Ishikawa (cell line): ENCODE measurements at regions not wholly inside any gene's neighbourhood (a gene's known extent, or its start where the extent isn't known, plus 50 kb on each side); places are given as distances from the start of the nearest gene placed in this dataset.

Experiments used
- CEBPB ChIP-seq: IDR thresholded peaks from 2 replicates; pipeline ENCODE4 v1.6.1; 2012
- CREB1 ChIP-seq: IDR thresholded peaks from 2 replicates; pipeline ENCODE4 v1.6.1; 2012; ENCODE audit warnings: low read depth
- EGR1 ChIP-seq: IDR thresholded peaks from 2 replicates; pipeline ENCODE4 v1.6.1; 2012
- EP300 ChIP-seq: IDR thresholded peaks from 2 replicates; pipeline ENCODE4 v1.6.1; 2012; ENCODE audit warnings: borderline replicate concordance
- FOXM1 ChIP-seq: IDR thresholded peaks from 2 replicates; pipeline ENCODE4 v1.6.1; 2012; ENCODE audit warnings: low read depth, borderline replicate concordance
- NFIC ChIP-seq: IDR thresholded peaks from 2 replicates; pipeline ENCODE4 v1.6.1; 2012
- RAD21 ChIP-seq: IDR thresholded peaks from 2 replicates; pipeline ENCODE4 v1.6.1; 2012; ENCODE audit warnings: low read depth
- TAF1 ChIP-seq: IDR thresholded peaks from 2 replicates; pipeline ENCODE4 v1.6.1; 2012; ENCODE audit warnings: low read depth, mild to moderate bottlenecking
- TCF12 ChIP-seq: IDR thresholded peaks from 2 replicates; pipeline ENCODE4 v1.6.1; 2012; ENCODE audit warnings: low read depth
- TEAD4 ChIP-seq: IDR thresholded peaks from 2 replicates; pipeline ENCODE4 v1.6.1; 2012
- YY1 ChIP-seq: IDR thresholded peaks from 2 replicates; pipeline ENCODE4 v1.6.1; 2012; ENCODE audit warnings: low read depth
- ZBTB7A ChIP-seq: IDR thresholded peaks from 2 replicates; pipeline ENCODE4 v1.6.1; 2012; ENCODE audit warnings: low read depth
- TF ChIP-seq, protein P1 (sequence below): IDR thresholded peaks from 2 replicates; pipeline ENCODE4 v1.6.1; 2012
- TF ChIP-seq, protein P2 (sequence below): IDR thresholded peaks from 2 replicates; pipeline ENCODE4 v1.6.1; 2012
- TF ChIP-seq, protein P3 (sequence below): IDR thresholded peaks from 2 replicates; pipeline ENCODE4 v1.6.1; 2012; ENCODE audit warnings: low read depth, mild to moderate bottlenecking

DNA sequence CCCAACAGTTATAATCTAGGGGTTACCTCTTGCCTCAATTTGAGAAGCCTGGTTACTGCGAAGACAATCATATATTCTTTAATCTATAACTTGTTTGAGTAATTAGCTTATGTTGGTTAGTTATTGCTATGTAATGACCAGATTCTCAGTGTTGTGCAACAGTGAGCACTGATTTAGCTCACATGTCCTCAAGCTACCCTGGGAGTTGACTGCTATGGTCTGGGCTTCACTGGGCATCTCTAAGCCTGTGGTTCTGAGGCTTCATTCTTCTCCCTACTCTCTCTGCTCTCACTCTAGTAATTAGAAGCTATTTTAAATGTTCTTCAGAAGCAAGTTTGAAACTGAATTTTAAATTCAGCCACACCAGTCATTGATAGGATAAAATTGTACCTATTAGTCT, 371.8 kb downstream of the PBX1 start:
- no peak for TF ChIP-seq NFIC
- TF ChIP-seq, protein P1, sequence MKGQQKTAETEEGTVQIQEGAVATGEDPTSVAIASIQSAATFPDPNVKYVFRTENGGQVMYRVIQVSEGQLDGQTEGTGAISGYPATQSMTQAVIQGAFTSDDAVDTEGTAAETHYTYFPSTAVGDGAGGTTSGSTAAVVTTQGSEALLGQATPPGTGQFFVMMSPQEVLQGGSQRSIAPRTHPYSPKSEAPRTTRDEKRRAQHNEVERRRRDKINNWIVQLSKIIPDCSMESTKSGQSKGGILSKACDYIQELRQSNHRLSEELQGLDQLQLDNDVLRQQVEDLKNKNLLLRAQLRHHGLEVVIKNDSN, result no peak
- TF ChIP-seq EGR1, result no peak
- no peak for TF ChIP-seq YY1

DNA sequence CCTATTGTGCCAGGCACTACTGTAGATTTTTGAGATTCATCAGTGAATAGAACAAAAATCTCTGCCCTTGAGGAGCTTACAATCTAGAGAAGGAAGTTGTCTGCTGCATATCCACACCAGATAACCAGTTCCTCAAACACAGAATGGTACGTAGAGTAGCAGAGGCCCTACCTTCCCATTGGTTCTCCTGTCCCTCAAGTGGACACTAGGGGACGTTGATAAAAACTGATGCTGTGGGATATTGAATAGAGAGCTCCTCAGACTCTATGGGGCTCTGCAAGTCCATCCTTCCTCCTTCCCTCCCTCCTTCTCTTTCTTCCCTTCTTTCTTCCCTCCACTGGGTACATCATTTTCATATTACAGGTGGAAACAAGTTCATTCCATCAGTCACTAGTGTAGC, 371.3 kb downstream of the PBX1 start:
- TF ChIP-seq YY1, result no peak
- TF ChIP-seq CREB1, result no peak
- no peak for TF ChIP-seq NFIC
- TF ChIP-seq TCF12, result no peak
- TF ChIP-seq ZBTB7A, result no peak
- no peak for TF ChIP-seq FOXM1
- TF ChIP-seq RAD21, result no peak
- TF ChIP-seq, protein P2, sequence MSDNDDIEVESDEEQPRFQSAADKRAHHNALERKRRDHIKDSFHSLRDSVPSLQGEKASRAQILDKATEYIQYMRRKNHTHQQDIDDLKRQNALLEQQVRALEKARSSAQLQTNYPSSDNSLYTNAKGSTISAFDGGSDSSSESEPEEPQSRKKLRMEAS, result no peak
- no peak for TF ChIP-seq EP300
- no peak for TF ChIP-seq TEAD4
- TF ChIP-seq EGR1, result no peak
- TF ChIP-seq TAF1, result no peak
- no peak for TF ChIP-seq CEBPB
- TF ChIP-seq, protein P3, sequence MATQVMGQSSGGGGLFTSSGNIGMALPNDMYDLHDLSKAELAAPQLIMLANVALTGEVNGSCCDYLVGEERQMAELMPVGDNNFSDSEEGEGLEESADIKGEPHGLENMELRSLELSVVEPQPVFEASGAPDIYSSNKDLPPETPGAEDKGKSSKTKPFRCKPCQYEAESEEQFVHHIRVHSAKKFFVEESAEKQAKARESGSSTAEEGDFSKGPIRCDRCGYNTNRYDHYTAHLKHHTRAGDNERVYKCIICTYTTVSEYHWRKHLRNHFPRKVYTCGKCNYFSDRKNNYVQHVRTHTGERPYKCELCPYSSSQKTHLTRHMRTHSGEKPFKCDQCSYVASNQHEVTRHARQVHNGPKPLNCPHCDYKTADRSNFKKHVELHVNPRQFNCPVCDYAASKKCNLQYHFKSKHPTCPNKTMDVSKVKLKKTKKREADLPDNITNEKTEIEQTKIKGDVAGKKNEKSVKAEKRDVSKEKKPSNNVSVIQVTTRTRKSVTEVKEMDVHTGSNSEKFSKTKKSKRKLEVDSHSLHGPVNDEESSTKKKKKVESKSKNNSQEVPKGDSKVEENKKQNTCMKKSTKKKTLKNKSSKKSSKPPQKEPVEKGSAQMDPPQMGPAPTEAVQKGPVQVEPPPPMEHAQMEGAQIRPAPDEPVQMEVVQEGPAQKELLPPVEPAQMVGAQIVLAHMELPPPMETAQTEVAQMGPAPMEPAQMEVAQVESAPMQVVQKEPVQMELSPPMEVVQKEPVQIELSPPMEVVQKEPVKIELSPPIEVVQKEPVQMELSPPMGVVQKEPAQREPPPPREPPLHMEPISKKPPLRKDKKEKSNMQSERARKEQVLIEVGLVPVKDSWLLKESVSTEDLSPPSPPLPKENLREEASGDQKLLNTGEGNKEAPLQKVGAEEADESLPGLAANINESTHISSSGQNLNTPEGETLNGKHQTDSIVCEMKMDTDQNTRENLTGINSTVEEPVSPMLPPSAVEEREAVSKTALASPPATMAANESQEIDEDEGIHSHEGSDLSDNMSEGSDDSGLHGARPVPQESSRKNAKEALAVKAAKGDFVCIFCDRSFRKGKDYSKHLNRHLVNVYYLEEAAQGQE, result no peak
- TF ChIP-seq, protein P1, result no peak

DNA sequence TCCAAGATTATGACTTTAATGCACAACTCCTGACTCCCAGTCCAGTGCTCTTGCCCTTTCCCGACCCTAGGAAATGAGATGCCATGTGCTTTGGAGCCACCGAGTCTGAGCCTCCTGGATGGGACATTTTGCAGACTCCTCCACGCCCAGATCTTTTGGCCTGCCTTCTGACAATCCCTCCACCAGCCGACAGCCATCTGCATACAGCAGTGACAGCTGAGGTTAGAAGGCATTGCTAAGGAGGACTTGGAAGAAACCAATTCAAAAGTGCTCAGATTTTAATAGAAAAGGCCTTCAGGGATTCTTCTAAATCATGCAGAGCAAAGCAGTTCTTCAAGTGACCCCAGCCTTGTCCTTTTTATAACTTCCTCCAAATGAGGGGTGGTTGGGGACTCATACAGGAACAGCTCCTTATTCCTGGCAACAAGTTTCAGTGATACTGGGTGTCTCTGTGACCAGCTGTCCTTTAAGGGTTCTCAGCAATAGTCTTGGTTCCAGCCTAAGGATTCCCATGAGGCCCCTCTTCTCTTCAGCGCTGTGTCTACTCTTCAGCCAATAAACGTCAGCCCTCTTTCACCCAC, 369.3 kb downstream of the PBX1 start:
- TF ChIP-seq EP300 (no peak), CEBPB (no peak), ZBTB7A (no peak), EGR1 (no peak), FOXM1 (no peak), TCF12 (no peak), YY1 (no peak)
- TF ChIP-seq, protein P3, result no peak

DNA sequence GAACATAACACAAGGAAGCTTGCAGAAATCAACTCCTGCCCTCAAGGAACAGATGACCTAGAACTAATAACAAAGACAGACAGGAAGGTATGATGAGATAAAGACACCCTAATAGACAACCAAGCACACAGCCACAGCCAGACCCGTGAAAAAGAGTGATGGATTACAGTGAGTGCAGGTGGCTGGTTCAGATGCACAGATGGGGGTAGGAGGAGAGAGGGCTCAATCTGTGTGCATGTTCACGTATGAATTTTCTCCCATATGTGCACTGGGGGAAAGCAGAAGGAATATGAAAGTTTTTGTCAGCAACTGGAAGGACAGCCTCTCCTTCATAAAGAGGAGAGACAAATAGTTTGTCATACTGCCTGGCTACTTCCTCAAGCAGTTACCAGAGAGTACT, 367.1 kb downstream of the PBX1 start:
- TF ChIP-seq, protein P1, result no peak
- TF ChIP-seq CEBPB, result no peak
- TF ChIP-seq, protein P2, result no peak
- TF ChIP-seq, protein P3, result no peak
- TF ChIP-seq NFIC, result no peak
- TF ChIP-seq TCF12, result no peak
- TF ChIP-seq TAF1, result no peak
- TF ChIP-seq EP300, result no peak
- no peak for TF ChIP-seq YY1
- no peak for TF ChIP-seq ZBTB7A
- TF ChIP-seq RAD21, result no peak
- TF ChIP-seq EGR1, result no peak
- TF ChIP-seq CREB1, result no peak
- TF ChIP-seq FOXM1, result no peak
- no peak for TF ChIP-seq TEAD4
